ENCODE measurements at regions not wholly inside any gene's neighbourhood (a gene's known extent, or its start where the extent isn't known, plus 50 kb on each side); places are given as distances from the start of the nearest gene placed in this dataset.

- TF ChIP-seq ZNF274 (IDR thresholded peaks at IDR 0.05; ENCODE audit: low read depth, low read length), result no peak
- no peak for TF ChIP-seq YY1 (IDR thresholded peaks at IDR 0.05; ENCODE audit: insufficient read depth, insufficient read length)
- no peak for TF ChIP-seq SUZ12 (IDR thresholded peaks at IDR 0.05; ENCODE audit: extremely low read depth, insufficient read depth, insufficient read length)
Observed at GRCh38 chr3:59180006-59180405, 130.2 kb upstream of the CFAP20DC start.
